Thyroid gland (tissue), 4 donors: ENCODE measurements at regions not wholly inside any gene's neighbourhood (a gene's known extent, or its start where the extent isn't known, plus 50 kb on each side); places are given as distances from the start of the nearest gene placed in this dataset.

Experiments used
- CTCF ChIP-seq, 6 experiments: fragments of 200-600 bp in 3 of 6; fragments of 450-650 bp in 3 of 6; sonication (generic) in 3 of 6; IDR thresholded peaks; one replicate each; pipeline ENCODE4 v1.5.1; 2016 to 2019; ENCODE audit warnings: antibody characterized with exemption in 6 of 6, mild to moderate bottlenecking in 2 of 6, inconsistent platforms in 1 of 6, moderate library complexity in 1 of 6
- POLR2A ChIP-seq, 2 donors: fragments of 450-650 bp; IDR thresholded peaks; one replicate each; pipeline ENCODE4 v1.6.1; 2017; ENCODE audit warnings: antibody characterized with exemption in 2 of 2, mild to moderate bottlenecking in 2 of 2, moderate library complexity in 1 of 2

GRCh38 chrX:101736651-101737050 lies 77.0 kb upstream of the ARMCX2 start:
- TF ChIP-seq POLR2A (IDR thresholded peaks at IDR 0.05) (no peak), CTCF (IDR thresholded peaks at IDR 0.05) (no peak)
